ENCODE measurements at regions not wholly inside any gene's neighbourhood (a gene's known extent, or its start where the extent isn't known, plus 50 kb on each side); places are given as distances from the start of the nearest gene placed in this dataset.
"Not testable (repeated sequence)": the region's sequence is repeated elsewhere in the genome, so short reads cannot be mapped to it uniquely, and the experiment has no call there.

DNA sequence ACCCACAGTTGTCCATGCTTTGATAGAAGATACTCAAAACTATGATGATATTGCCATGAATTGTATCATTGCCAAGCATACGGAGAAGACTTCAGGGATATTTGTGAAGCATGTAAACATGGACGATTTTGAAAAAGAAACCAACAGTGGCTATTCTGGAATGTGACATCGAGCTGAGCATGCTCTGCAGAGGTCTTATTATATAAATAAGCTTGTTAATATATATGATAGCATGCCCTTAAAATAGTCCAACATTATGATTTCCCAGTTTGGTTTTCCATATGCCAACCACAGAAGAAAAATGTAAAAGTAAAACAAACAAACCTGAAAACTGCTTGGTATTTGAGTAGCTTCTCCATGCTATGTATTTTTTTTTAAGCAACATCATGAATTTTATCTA lies 159.1 kb downstream of the LNPK start:
- no peak for ATAC-seq
- H3K4me1 Mint-ChIP-seq (ENCODE audit: low read depth) = no peaks in the 10 kb centered on the region
- no peak for DNase-seq
- H3K36me3 Mint-ChIP-seq (ENCODE audit: insufficient read depth) = no peaks in the 10 kb centered on the region
- H3K4me3 Mint-ChIP-seq = no peak overlapping the region
- H3K27me3 Mint-ChIP-seq (ENCODE audit: low read depth) = peaks cover 11% of the 10 kb centered on the region
- H3K9me3 Mint-ChIP-seq = peaks cover 1% of the 10 kb centered on the region

GRCh38 chr2:175840765-175841164 lies 161.3 kb downstream of the LNPK start:
- not testable (repeated sequence) for H3K36me3 Mint-ChIP-seq (ENCODE audit: insufficient read depth); H3K9me3 Mint-ChIP-seq; DNase-seq; ATAC-seq; H3K4me1 Mint-ChIP-seq (ENCODE audit: low read depth); H3K4me3 Mint-ChIP-seq
- H3K27me3 Mint-ChIP-seq (ENCODE audit: low read depth) = peaks cover 11% of the 10 kb centered on the region

DNA sequence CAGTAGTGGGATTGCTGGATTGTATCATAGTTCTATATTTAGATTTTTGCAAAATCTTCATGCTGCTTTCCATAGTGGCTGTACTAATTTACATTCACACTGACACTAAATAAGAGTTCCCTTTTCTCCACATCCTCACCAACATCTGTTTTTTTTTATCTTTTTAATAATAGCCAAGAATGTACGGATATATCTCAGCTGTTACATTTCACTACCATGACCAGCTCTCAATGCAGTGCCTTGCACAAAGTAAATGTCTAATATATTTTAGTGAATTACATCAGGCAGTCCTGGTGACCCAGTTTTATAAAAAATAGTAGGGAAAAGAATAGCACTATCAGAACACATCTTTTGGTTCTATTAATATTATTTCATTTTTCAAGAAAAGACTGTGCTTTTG lies 161.8 kb downstream of the LNPK start:
- Mint-ChIP-seq H3K36me3 (ENCODE audit: insufficient read depth) (no peaks in the 10 kb centered on the region), H3K9me3 (no peaks in the 10 kb centered on the region), H3K27me3 (ENCODE audit: low read depth) (peaks cover 11% of the 10 kb centered on the region), H3K4me1 (ENCODE audit: low read depth) (no peaks in the 10 kb centered on the region), H3K4me3 (no peak overlapping the region)
- DNase-seq (no peak), ATAC-seq (no peak)

- H3K9me3 Mint-ChIP-seq = no peaks in the 10 kb centered on the region
- no peak overlapping the region for H3K4me3 Mint-ChIP-seq
- no peaks in the 10 kb centered on the region for H3K36me3 Mint-ChIP-seq (ENCODE audit: insufficient read depth)
- ATAC-seq (no peak), DNase-seq (no peak)
- peaks cover 7% of the 10 kb centered on the region for H3K27me3 Mint-ChIP-seq (ENCODE audit: low read depth)
- H3K4me1 Mint-ChIP-seq (ENCODE audit: low read depth) = no peaks in the 10 kb centered on the region
Observed at GRCh38 chr2:175838979-175839378, 163.1 kb downstream of the LNPK start.

DNA sequence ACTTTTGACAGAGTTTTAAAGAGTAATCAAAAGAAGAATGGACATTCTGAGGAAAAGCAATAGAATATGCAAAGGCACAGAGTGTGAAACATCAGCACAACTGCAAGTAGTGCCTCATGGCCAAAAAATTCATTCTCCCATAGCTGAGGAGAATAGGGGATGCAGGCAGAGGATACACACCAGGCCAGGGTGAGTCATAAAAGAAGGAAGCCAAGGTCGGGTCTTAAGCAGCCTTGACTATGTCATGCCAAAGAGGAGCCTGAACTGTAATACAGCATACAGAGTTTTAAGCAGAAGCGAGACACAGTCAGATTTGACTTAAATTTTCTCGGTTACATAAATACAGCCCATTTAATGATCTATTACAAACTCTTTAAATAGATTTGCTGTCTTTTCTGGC lies 165.0 kb downstream of the LNPK start:
- H3K9me3 Mint-ChIP-seq = no peaks in the 10 kb centered on the region
- no peak overlapping the region for H3K4me3 Mint-ChIP-seq
- H3K4me1 Mint-ChIP-seq (ENCODE audit: low read depth) = no peaks in the 10 kb centered on the region
- ATAC-seq (no peak), DNase-seq (no peak)
- H3K36me3 Mint-ChIP-seq (ENCODE audit: insufficient read depth) = no peaks in the 10 kb centered on the region
- peaks cover 9% of the 10 kb centered on the region for H3K27me3 Mint-ChIP-seq (ENCODE audit: low read depth)

- Mint-ChIP-seq H3K36me3 (ENCODE audit: insufficient read depth) (no peaks in the 10 kb centered on the region), H3K4me3 (no peak overlapping the region), H3K9me3 (no peaks in the 10 kb centered on the region), H3K4me1 (ENCODE audit: low read depth) (no peaks in the 10 kb centered on the region), H3K27me3 (ENCODE audit: low read depth) (peaks cover 6% of the 10 kb centered on the region)
- no peak for DNase-seq
- no peak for ATAC-seq
Observed at GRCh38 chr2:175836361-175836760, 165.7 kb downstream of the LNPK start.

- no peak overlapping the region for H3K4me3 Mint-ChIP-seq
- H3K9me3 Mint-ChIP-seq = no peaks in the 10 kb centered on the region
- ATAC-seq = no peak
- no peak for DNase-seq
- peaks cover 11% of the 10 kb centered on the region for H3K27me3 Mint-ChIP-seq (ENCODE audit: low read depth)
- H3K4me1 Mint-ChIP-seq (ENCODE audit: low read depth) = no peaks in the 10 kb centered on the region
- H3K36me3 Mint-ChIP-seq (ENCODE audit: insufficient read depth) = no peaks in the 10 kb centered on the region
Observed at GRCh38 chr2:175834477-175834876, 167.6 kb downstream of the LNPK start.

- Mint-ChIP-seq H3K4me3 (no peak overlapping the region), H3K4me1 (ENCODE audit: low read depth) (no peaks in the 10 kb centered on the region), H3K36me3 (ENCODE audit: insufficient read depth) (no peaks in the 10 kb centered on the region), H3K27me3 (ENCODE audit: low read depth) (peaks cover 13% of the 10 kb centered on the region), H3K9me3 (no peaks in the 10 kb centered on the region)
- ATAC-seq (no peak), DNase-seq (no peak)
Observed at GRCh38 chr2:175832866-175833265, 169.2 kb downstream of the LNPK start.

DNA sequence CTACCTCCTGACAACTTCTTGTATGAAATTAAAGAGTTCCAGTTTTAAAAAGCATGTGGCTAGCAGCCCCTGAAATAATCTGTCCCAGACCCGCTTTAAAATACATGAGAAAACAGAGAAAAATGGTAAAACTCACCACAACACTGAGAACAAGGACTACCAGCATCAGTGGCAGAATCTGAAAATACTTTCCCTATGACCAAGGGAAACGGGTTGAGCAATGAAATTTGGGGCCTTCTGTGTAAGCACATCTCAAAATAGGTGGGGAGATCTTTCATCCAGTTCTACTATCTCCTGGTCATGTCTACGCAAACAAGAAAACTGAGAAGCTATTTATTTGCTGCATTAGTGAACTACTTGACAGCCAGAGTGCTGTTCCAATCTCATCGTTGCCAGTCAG lies 172.3 kb downstream of the LNPK start:
- Mint-ChIP-seq H3K9me3 (no peaks in the 10 kb centered on the region), H3K4me1 (ENCODE audit: low read depth) (no peaks in the 10 kb centered on the region), H3K4me3 (no peak overlapping the region), H3K36me3 (ENCODE audit: insufficient read depth) (no peaks in the 10 kb centered on the region), H3K27me3 (ENCODE audit: low read depth) (peaks cover 9% of the 10 kb centered on the region)
- DNase-seq = no peak
- ATAC-seq = no peak

- no peaks in the 10 kb centered on the region for H3K4me1 Mint-ChIP-seq (ENCODE audit: low read depth)
- no peaks in the 10 kb centered on the region for H3K9me3 Mint-ChIP-seq
- no peaks in the 10 kb centered on the region for H3K36me3 Mint-ChIP-seq (ENCODE audit: insufficient read depth)
- no peak for DNase-seq
- ATAC-seq = no peak
- H3K4me3 Mint-ChIP-seq = no peak overlapping the region
- peaks cover 8% of the 10 kb centered on the region for H3K27me3 Mint-ChIP-seq (ENCODE audit: low read depth)
Observed at GRCh38 chr2:175827856-175828255, 174.2 kb downstream of the LNPK start.

GRCh38 chr2:175824243-175824642 lies 177.8 kb downstream of the LNPK start:
- Mint-ChIP-seq H3K4me1 (ENCODE audit: low read depth) (no peaks in the 10 kb centered on the region), H3K9me3 (no peaks in the 10 kb centered on the region), H3K36me3 (ENCODE audit: insufficient read depth) (no peaks in the 10 kb centered on the region), H3K4me3 (no peak overlapping the region), H3K27me3 (ENCODE audit: low read depth) (peaks cover 6% of the 10 kb centered on the region)
- ATAC-seq = no peak
- DNase-seq = no peak

DNA sequence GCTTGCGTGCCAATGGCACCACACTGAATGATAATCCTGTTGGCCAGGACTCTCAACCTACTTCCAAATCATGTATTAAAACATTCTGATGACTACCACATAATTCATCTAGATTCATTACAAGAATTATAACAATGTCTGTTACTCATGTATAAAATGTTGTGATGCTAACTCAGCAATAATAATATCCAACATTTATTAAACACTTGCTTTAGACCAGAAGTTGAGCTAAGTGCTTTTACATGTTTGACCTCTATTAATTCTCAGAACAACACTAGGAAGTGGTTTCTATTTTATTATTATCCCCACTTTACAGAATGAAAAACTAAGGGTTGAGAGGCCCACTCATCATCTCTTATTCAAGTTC lies 178.4 kb downstream of the LNPK start:
- H3K27me3 Mint-ChIP-seq (ENCODE audit: low read depth) = peaks cover 6% of the 10 kb centered on the region
- H3K4me1 Mint-ChIP-seq (ENCODE audit: low read depth) = no peaks in the 10 kb centered on the region
- H3K36me3 Mint-ChIP-seq (ENCODE audit: insufficient read depth) = no peaks in the 10 kb centered on the region
- ATAC-seq (no peak), DNase-seq (no peak)
- H3K4me3 Mint-ChIP-seq = no peak overlapping the region
- no peaks in the 10 kb centered on the region for H3K9me3 Mint-ChIP-seq

- H3K36me3 Mint-ChIP-seq (ENCODE audit: insufficient read depth) = no peaks in the 10 kb centered on the region
- ATAC-seq (no peak), DNase-seq (no peak)
- no peak overlapping the region for H3K4me3 Mint-ChIP-seq
- H3K4me1 Mint-ChIP-seq (ENCODE audit: low read depth) = no peaks in the 10 kb centered on the region
- peaks cover 4% of the 10 kb centered on the region for H3K27me3 Mint-ChIP-seq (ENCODE audit: low read depth)
- H3K9me3 Mint-ChIP-seq = no peaks in the 10 kb centered on the region
Observed at GRCh38 chr2:175823002-175823706, 178.9 kb downstream of the LNPK start.

- ATAC-seq = no peak
- no peaks in the 10 kb centered on the region for H3K36me3 Mint-ChIP-seq (ENCODE audit: insufficient read depth)
- peaks cover 7% of the 10 kb centered on the region for H3K9me3 Mint-ChIP-seq
- no peak for DNase-seq
- no peaks in the 10 kb centered on the region for H3K4me1 Mint-ChIP-seq (ENCODE audit: low read depth)
- no peak overlapping the region for H3K4me3 Mint-ChIP-seq
- peaks cover 4% of the 10 kb centered on the region for H3K27me3 Mint-ChIP-seq (ENCODE audit: low read depth)
Observed at GRCh38 chr2:175817221-175817620, 184.8 kb downstream of the LNPK start.

DNA sequence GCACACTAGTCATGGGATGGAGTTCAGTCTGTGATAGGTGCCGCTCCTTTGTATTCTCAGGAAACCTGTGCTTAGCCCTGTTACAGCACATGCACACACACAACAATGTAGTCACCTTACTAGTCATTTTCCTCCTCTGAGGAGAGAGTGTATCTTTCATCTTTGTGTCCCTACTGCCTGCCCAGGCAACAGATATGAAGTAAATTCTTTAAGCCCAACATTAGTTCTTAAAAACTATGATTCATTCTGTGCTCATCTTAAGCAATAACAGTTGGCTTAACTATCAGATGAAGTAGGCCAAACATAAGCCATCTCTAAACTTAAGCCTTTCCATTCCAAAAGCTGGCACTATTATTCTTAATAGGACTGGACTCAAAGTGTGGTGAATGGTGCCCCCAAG lies 186.5 kb downstream of the LNPK start:
- no peak for ATAC-seq
- H3K9me3 Mint-ChIP-seq = peaks cover 7% of the 10 kb centered on the region

DNA sequence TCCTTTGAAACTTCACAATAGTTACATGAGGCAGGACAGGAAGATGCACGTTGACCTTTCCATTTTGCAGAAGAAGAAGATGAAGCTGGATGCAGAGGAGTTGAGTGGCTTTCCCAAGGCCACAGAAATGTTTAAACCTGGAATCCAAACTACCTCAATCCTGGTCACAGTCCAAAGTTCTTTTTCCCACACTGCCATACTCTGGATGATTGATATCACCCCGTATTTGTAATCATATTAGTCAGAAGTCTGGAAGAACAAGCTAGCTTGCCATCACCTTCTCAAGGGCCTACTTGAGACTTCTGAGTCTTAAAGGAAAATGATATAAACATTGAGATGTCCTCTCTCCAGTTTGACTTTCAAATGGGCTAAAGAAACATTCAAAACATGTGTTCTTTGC lies 190.1 kb downstream of the LNPK start:
- Mint-ChIP-seq H3K36me3 (ENCODE audit: insufficient read depth) (no peaks in the 10 kb centered on the region), H3K4me1 (ENCODE audit: low read depth) (no peaks in the 10 kb centered on the region), H3K9me3 (peaks cover 7% of the 10 kb centered on the region), H3K4me3 (no peak overlapping the region), H3K27me3 (ENCODE audit: low read depth) (peaks cover 4% of the 10 kb centered on the region)
- DNase-seq (no peak), ATAC-seq (no peak)

More for the DNA sequence above, 186.5 kb downstream of the LNPK start:
- Mint-ChIP-seq H3K27me3 (ENCODE audit: low read depth) (peaks cover 6% of the 10 kb centered on the region), H3K4me3 (no peak overlapping the region), H3K36me3 (ENCODE audit: insufficient read depth) (no peaks in the 10 kb centered on the region), H3K4me1 (ENCODE audit: low read depth) (no peaks in the 10 kb centered on the region)
- DNase-seq = no peak

All from activated T-cell treated with anti-CD3 and anti-CD28 coated beads, Interleukin-2, amount 50 U/mL, for 4 hours (primary cell).